ENCODE measurements at regions not wholly inside any gene's neighbourhood (a gene's known extent, or its start where the extent isn't known, plus 50 kb on each side); places are given as distances from the start of the nearest gene placed in this dataset.

DNA sequence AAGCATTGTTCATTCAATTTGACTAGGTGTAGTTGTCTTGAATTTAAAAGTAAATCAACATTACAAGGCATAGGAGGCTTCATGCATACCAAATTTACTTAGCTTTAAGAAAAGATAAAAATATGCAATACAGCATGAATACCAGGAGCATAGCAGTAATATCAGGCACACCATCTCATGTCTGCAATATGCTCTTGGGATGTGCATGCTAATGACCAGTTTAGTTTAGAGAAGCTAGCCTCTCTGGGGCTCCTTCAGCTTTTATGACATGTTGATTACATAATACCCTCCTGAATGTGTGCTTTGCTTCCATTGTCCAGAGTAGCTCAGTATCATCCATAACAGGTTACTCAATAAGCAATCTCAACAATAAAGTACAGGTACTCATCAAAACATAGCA, 497.2 kb downstream of the FLRT2 start:
- TF ChIP-seq EZH2 (optimal IDR thresholded peaks at IDR 0.05; ENCODE audit: low read depth, low read length) (no peak), CTCF (IDR thresholded peaks at IDR 0.05; ENCODE audit: low read length) (no peak), EZH2phosphoT487 (IDR thresholded peaks at IDR 0.05; ENCODE audit: low read length) (no peak)
